ENCODE measurements at regions not wholly inside any gene's neighbourhood (a gene's known extent, or its start where the extent isn't known, plus 50 kb on each side); places are given as distances from the start of the nearest gene placed in this dataset.

- 97 to 100% (median 99%) methylated on average over 2 of the region's 2 CpGs for WGBS, 3 donors
- Histone ChIP-seq H3K9me3 (peaks cover 3% of the 10 kb centered on the region), H3K4me1 (no peaks in the 10 kb centered on the region)
Observed at GRCh38 chr9:87135074-87135473, 187.8 kb upstream of the GAS1 start.

GRCh38 chr9:87137718-87138117, 190.4 kb upstream of the GAS1 start:
- 36 to 58% (median 42%) methylated on average over 4 of the region's 4 CpGs for WGBS, 3 donors
- no peaks in the 10 kb centered on the region for H3K27me3 ChIP-seq (ENCODE audit: insufficient read depth in 3 of 3, low read length in 2 of 3)

More at GRCh38 chr9:87135074-87135473, 187.8 kb upstream of the GAS1 start:
- no peak for TF ChIP-seq CTCF (IDR thresholded peaks at IDR 0.05)
- no peak for DNase-seq
- ATAC-seq: no peak
- H3K27me3 ChIP-seq (ENCODE audit: insufficient read depth in 3 of 3, low read length in 2 of 3): no peaks in the 10 kb centered on the region
- H3K36me3 ChIP-seq (ENCODE audit: insufficient read depth in 1 of 2, low read depth in 1 of 2): no peaks in the 10 kb centered on the region
- H3K4me3 ChIP-seq: no peak overlapping the region
- intact Hi-C loops (cut with DNase I): no loop called here
- no peak overlapping the region for H3K27ac ChIP-seq

GRCh38 chr9:87138128-87139040, 191.1 kb upstream of the GAS1 start:
- Histone ChIP-seq H3K4me1 (peaks cover 7% of the 10 kb centered on the region), H3K27ac (no peak overlapping the region), H3K27me3 (ENCODE audit: insufficient read depth in 3 of 3, low read length in 2 of 3) (no peaks in the 10 kb centered on the region), H3K36me3 (ENCODE audit: insufficient read depth in 1 of 2, low read depth in 1 of 2) (no peaks in the 10 kb centered on the region), H3K4me3 (no peak overlapping the region), H3K9me3 (no peaks in the 10 kb centered on the region)
- no peak for DNase-seq
- TF ChIP-seq CTCF (IDR thresholded peaks at IDR 0.05): no peak
- intact Hi-C loops (cut with DNase I): no loop called here
- WGBS, 3 donors: 82 to 84% (median 83%) methylated on average over 1 of the region's 1 CpG
- no peak for ATAC-seq

More at GRCh38 chr9:87137718-87138117, 190.4 kb upstream of the GAS1 start:
- H3K4me1 ChIP-seq: peaks cover 7% of the 10 kb centered on the region
- intact Hi-C loops (cut with DNase I): no loop called here
- TF ChIP-seq CTCF (IDR thresholded peaks at IDR 0.05): no peak
- ATAC-seq: no peak
- H3K36me3 ChIP-seq (ENCODE audit: insufficient read depth in 1 of 2, low read depth in 1 of 2): no peaks in the 10 kb centered on the region
- H3K4me3 ChIP-seq: no peak overlapping the region
- no peak overlapping the region for H3K27ac ChIP-seq
- H3K9me3 ChIP-seq: no peaks in the 10 kb centered on the region
- DNase-seq: no peak

- Histone ChIP-seq H3K9me3 (no peaks in the 10 kb centered on the region), H3K36me3 (ENCODE audit: insufficient read depth in 1 of 2, low read depth in 1 of 2) (no peaks in the 10 kb centered on the region), H3K4me1 (peaks cover 7% of the 10 kb centered on the region), H3K27me3 (ENCODE audit: insufficient read depth in 3 of 3, low read length in 2 of 3) (no peaks in the 10 kb centered on the region), H3K4me3 (no peak overlapping the region), H3K27ac (no peak overlapping the region)
- no peak for TF ChIP-seq CTCF (IDR thresholded peaks at IDR 0.05)
- ATAC-seq: no peak
- 66 to 73% (median 68%) methylated on average over 4 of the region's 4 CpGs for WGBS, 3 donors
- intact Hi-C loops (cut with DNase I): no loop called here
- DNase-seq: no peak
Observed at GRCh38 chr9:87139099-87139730, 191.9 kb upstream of the GAS1 start.

Measured in psoas muscle (tissue), 7 donors.